Erythroblast (primary cell): ENCODE measurements at regions not wholly inside any gene's neighbourhood (a gene's known extent, or its start where the extent isn't known, plus 50 kb on each side); places are given as distances from the start of the nearest gene placed in this dataset.

ENCODE experiments used
- GATA1 ChIP-seq: IDR thresholded peaks from 2 replicates; pipeline ENCODE4 v1.6.1; 2011; ENCODE audit warnings: low read depth, mild to moderate bottlenecking, control low read depth, low read length, moderate library complexity
- POLR2A ChIP-seq: IDR thresholded peaks from 2 replicates; pipeline ENCODE4 v1.6.1; 2011; ENCODE audit warnings: mild to moderate bottlenecking, low read length

- TF ChIP-seq POLR2A: no peak
- TF ChIP-seq GATA1: no peak
Observed at GRCh38 chr1:182113879-182114626, 52.5 kb upstream of the ZNF648 start.
